K562 (cell line): ENCODE measurements at regions not wholly inside any gene's neighbourhood (a gene's known extent, or its start where the extent isn't known, plus 50 kb on each side); places are given as distances from the start of the nearest gene placed in this dataset.

ENCODE experiments used
- ATAC-seq: fragments of 200-7000 bp; cut with Tn5 transposase; 3 replicates; pipeline ENCODE4 v1.9.1; 2020; ENCODE audit warnings: moderate library complexity
- BruUV-seq: library from RNA; stranded (reverse); fragments of 400-500 nt; replicated peaks from 2 replicates; lab custom pipeline; 2021; lab: Mats Ljungman, UMichigan
- CTCF ChIA-PET: fragments of 300-600 bp; formaldehyde crosslinking; extraction: SDS; loops from one replicate; lab custom pipeline; 2021; ENCODE audit warnings: low intra/inter-chr PET ratio; lab: Yijun Ruan, JAX
- POLR2A ChIA-PET: fragments of 300-600, 350-650 bp; sonication (Branson Sonifier 250); formaldehyde crosslinking; extraction: SDS; loops from one replicate; lab custom pipeline; 2021; ENCODE audit warnings: antibody characterized with exemption, inconsistent platforms; lab: Yijun Ruan, JAX
- DNase-seq, 4 experiments: peaks; one replicate each; pipeline versions ENCODE4 v3.0.0 to v3.0.0-alpha.2; 2011 to 2018; ENCODE audit warnings: low spot score in 3 of 4, mixed read lengths in 3 of 4; ENCODE audit errors: extremely low read depth in 1 of 4
- FAIRE-seq: peaks from 2 replicates; lab custom pipeline; 2011; peaks lifted over from hg19 to GRCh38; lab: Jason Lieb, UNC
- H2AFZ ChIP-seq: 2 replicates; pipeline ENCODE4 v1.6.0; 2011; ENCODE audit warnings: low read depth, low read length, control low read depth, inconsistent platforms
- H3K27ac ChIP-seq: fragments of 200-600 bp; 3 replicates; pipeline ENCODE4 v1.8.0; 2011; ENCODE audit warnings: low read depth, mild to moderate bottlenecking, control low read depth, inconsistent platforms, low read length, moderate library complexity, mixed read lengths; ENCODE audit errors: extremely low read depth
- H3K27me3 ChIP-seq, 2 experiments: fragments of 300-600 bp in 1 of 2; 2 replicates in 1 of 2; 3 replicates in 1 of 2; pipeline versions ENCODE4 v1.6.0 to v1.8.0; 2011; ENCODE audit warnings: inconsistent platforms in 2 of 2, low read length in 2 of 2, mild to moderate bottlenecking in 1 of 2, mixed read lengths in 1 of 2, moderate library complexity in 1 of 2; ENCODE audit not compliant: control insufficient read depth in 2 of 2, insufficient read depth in 2 of 2
- H3K36me3 ChIP-seq: fragments of 300-600 bp; 3 replicates; pipeline ENCODE4 v1.8.0; 2011; ENCODE audit warnings: mild to moderate bottlenecking, low read length, inconsistent platforms; ENCODE audit not compliant: control insufficient read depth, insufficient read depth
- H3K4me1 ChIP-seq, 2 experiments: fragments of 200-600 bp in 1 of 2; replicated peaks in 1 of 2; 2 replicates in 1 of 2; 3 replicates in 1 of 2; pipeline versions ENCODE4 v1.5.1 to v1.8.0; 2011; ENCODE audit warnings: inconsistent platforms in 2 of 2, low read length in 2 of 2, mild to moderate bottlenecking in 1 of 2, mixed read lengths in 1 of 2, moderate library complexity in 1 of 2; ENCODE audit not compliant: control insufficient read depth in 2 of 2, insufficient read depth in 2 of 2
- H3K4me2 ChIP-seq: 2 replicates; pipeline ENCODE4 v1.6.1; 2011; ENCODE audit warnings: low read length, control low read depth, inconsistent platforms, mixed read lengths; ENCODE audit not compliant: insufficient read depth
- H3K4me3 ChIP-seq: fragments of 200-600 bp; sonication (generic), shearing (Covaris generic); 2 replicates; pipeline ENCODE4 v1.5.1; 2016; ENCODE audit warnings: control low read depth, inconsistent platforms
- H3K79me2 ChIP-seq: fragments of 200-600 bp; 3 replicates; pipeline ENCODE4 v1.8.0; 2011; ENCODE audit warnings: low read length, inconsistent platforms; ENCODE audit not compliant: control insufficient read depth, insufficient read depth
- H3K9ac ChIP-seq, 2 experiments: 2 replicates each; pipeline versions ENCODE4 v1.6.0 to v1.6.1; 2011; ENCODE audit warnings: low read depth in 2 of 2, low read length in 2 of 2, control low read depth in 1 of 2, inconsistent platforms in 1 of 2, mild to moderate bottlenecking in 1 of 2, mixed read lengths in 1 of 2; ENCODE audit not compliant: insufficient read depth in 1 of 2
- H3K9me1 ChIP-seq: one replicate; pipeline ENCODE4 v1.6.0; 2011; ENCODE audit warnings: inconsistent platforms, mild to moderate bottlenecking, low read length, moderate library complexity; ENCODE audit not compliant: control insufficient read depth, insufficient read depth
- H3K9me3 ChIP-seq: replicated peaks from 2 replicates; pipeline ENCODE4 v1.5.1; 2011; ENCODE audit warnings: low read depth, low read length, inconsistent platforms; ENCODE audit not compliant: control insufficient read depth, insufficient read depth
- H4K20me1 ChIP-seq: replicated peaks from 2 replicates; pipeline ENCODE4 v1.6.1; 2011; ENCODE audit warnings: low read length, inconsistent platforms, mixed read lengths; ENCODE audit not compliant: control insufficient read depth, insufficient read depth
- CHD2 ChIP-seq: IDR thresholded peaks from 2 replicates; pipeline ENCODE4 v1.6.1; 2011; ENCODE audit warnings: low read depth, low read length
- MAX ChIP-seq: sonication (generic); formaldehyde crosslinking; IDR thresholded peaks from 2 replicates; pipeline ENCODE4 v1.9.0; 2022; ENCODE audit warnings: mild to moderate bottlenecking, missing genetic modification reagents
- NBN ChIP-seq: fragments of 450-650 bp; IDR thresholded peaks from 2 replicates; pipeline ENCODE4 v1.6.1; 2016; ENCODE audit warnings: low read depth, mild to moderate bottlenecking
- PCBP1 ChIP-seq: fragments of 200-400 bp; formaldehyde crosslinking; IDR thresholded peaks from 2 replicates; pipeline ENCODE4 v1.6.1; 2018; ENCODE audit warnings: mild to moderate bottlenecking, low read depth, low read length; ENCODE audit not compliant: poor library complexity, severe bottlenecking
- ZNF707 ChIP-seq: fragments of 250-450 bp; sonication (Bioruptor Pico); conservative IDR thresholded peaks from 2 replicates; pipeline ENCODE4 v1.8.0; 2022; ENCODE audit warnings: inconsistent platforms, mild to moderate bottlenecking, moderate library complexity
- WGBS: fragments of 100-300 bp; shearing (Covaris generic); methylation state at CpG from one replicate; pipeline ENCODE4 v1.1.6; 2016; ENCODE audit warnings: low coverage, mixed read lengths; ENCODE audit not compliant: insufficient coverage; ENCODE audit errors: missing lambda C conversion rate; 5-methylcytosine and 5-hydroxymethylcytosine counted together
- in situ Hi-C: fragments of 300-500 bp; cut with MboI; formaldehyde crosslinking; loops from 4 replicates; pipeline ENCODE4 v1.15.0; 2018; ENCODE audit warnings: inconsistent platforms, mixed read lengths
- intact Hi-C: fragments of 100-400 bp; cut with micrococcal nuclease; formaldehyde crosslinking; loops from 2 replicates; pipeline ENCODE4 v1.14.2; 2022
- TF ChIP-seq, protein P1 (sequence below): sonication (generic); formaldehyde crosslinking; IDR thresholded peaks from 2 replicates; pipeline ENCODE4 v1.5.0; 2020; ENCODE audit warnings: missing genetic modification reagents
- TF ChIP-seq, protein P2 (sequence below), 3 experiments: IDR thresholded peaks in 2 of 3; conservative IDR thresholded peaks in 1 of 3; 2 replicates each; pipeline ENCODE4 v1.5.1; 2011 to 2012; ENCODE audit warnings: low read length in 3 of 3, mild to moderate bottlenecking in 3 of 3, control low read depth in 2 of 3, improper control_type of control experiment in 1 of 3, inconsistent platforms in 1 of 3, low read depth in 1 of 3, mixed read lengths in 1 of 3, moderate library complexity in 1 of 3; ENCODE audit not compliant: insufficient read depth in 2 of 3

DNA sequence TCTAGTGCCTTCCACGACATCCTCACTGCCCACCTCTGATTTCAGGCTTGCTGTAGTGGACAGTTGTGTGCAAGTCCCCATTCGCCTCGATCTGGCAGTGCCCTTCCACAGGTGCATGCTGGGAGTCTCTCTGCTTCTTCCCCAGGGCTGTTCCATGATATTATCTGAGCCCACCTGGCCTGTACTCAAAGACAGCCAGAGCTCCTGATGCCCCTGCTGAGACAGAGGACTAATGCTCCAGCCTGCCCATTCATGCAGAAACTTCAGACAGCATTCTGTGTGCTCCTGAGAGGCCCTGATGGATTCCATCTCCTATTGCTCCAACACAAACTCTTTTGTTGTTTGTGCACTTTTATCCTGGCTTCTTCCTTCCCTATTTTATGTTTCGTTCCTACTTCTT, 164.8 kb upstream of the PRSS58 start (continued):
- TF ChIP-seq NBN (no peak), ZNF707 (CRISPR knock-in tag) (no peak), PCBP1 (no peak)

GRCh38 chr7:142420554-142421362, 162.9 kb upstream of the PRSS58 start:
- no peak overlapping the region for H3K4me3 ChIP-seq
- H3K36me3 ChIP-seq = no peaks in the 10 kb centered on the region
- 0% methylated on average over 5 of the region's 5 CpGs for WGBS
- no TSS peak for BruUV-seq
- no peak overlapping the region for H3K27ac ChIP-seq
- no peaks in the 10 kb centered on the region for H3K79me2 ChIP-seq
- ATAC-seq (peak; percentile 83), DNase-seq (peak in 2 of 4 experiments; percentile 20 to 27), FAIRE-seq (peak; percentile 78)
- no peaks in the 10 kb centered on the region for H3K9me1 ChIP-seq
- H3K27me3 ChIP-seq = peaks cover 0 to 8% of the 10 kb centered on the region in 2 experiments; a peak in 2 of 5 replicates
- ChIA-PET POLR2A (no interaction called here), CTCF (no interaction called here)
- no peaks in the 10 kb centered on the region for H3K9me3 ChIP-seq
- no peak overlapping the region for H3K9ac ChIP-seq
- H3K4me1 ChIP-seq = no peaks in the 10 kb centered on the region
- no peaks in the 10 kb centered on the region for H4K20me1 ChIP-seq
- intact Hi-C loops (no loop called here), in situ Hi-C loops (no loop called here)
- no peak overlapping the region for H3K4me2 ChIP-seq
- no peak overlapping the region for H2AFZ ChIP-seq
- TF ChIP-seq, protein P1, sequence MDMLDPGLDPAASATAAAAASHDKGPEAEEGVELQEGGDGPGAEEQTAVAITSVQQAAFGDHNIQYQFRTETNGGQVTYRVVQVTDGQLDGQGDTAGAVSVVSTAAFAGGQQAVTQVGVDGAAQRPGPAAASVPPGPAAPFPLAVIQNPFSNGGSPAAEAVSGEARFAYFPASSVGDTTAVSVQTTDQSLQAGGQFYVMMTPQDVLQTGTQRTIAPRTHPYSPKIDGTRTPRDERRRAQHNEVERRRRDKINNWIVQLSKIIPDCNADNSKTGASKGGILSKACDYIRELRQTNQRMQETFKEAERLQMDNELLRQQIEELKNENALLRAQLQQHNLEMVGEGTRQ (CRISPR knock-in tag) = peak; percentile 36; the same call in 1 of the 2 replicates
- TF ChIP-seq, protein P2, sequence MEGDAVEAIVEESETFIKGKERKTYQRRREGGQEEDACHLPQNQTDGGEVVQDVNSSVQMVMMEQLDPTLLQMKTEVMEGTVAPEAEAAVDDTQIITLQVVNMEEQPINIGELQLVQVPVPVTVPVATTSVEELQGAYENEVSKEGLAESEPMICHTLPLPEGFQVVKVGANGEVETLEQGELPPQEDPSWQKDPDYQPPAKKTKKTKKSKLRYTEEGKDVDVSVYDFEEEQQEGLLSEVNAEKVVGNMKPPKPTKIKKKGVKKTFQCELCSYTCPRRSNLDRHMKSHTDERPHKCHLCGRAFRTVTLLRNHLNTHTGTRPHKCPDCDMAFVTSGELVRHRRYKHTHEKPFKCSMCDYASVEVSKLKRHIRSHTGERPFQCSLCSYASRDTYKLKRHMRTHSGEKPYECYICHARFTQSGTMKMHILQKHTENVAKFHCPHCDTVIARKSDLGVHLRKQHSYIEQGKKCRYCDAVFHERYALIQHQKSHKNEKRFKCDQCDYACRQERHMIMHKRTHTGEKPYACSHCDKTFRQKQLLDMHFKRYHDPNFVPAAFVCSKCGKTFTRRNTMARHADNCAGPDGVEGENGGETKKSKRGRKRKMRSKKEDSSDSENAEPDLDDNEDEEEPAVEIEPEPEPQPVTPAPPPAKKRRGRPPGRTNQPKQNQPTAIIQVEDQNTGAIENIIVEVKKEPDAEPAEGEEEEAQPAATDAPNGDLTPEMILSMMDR (IDR thresholded peaks at IDR 0.05 in 2 of 3, conservative IDR thresholded peaks at IDR 0.05 in 1 of 3; ENCODE audit: insufficient read depth in 2 of 3, low read depth in 1 of 3, low read length in 3 of 3) = peak; percentile 38 to 56 (median 45)
- TF ChIP-seq MAX (CRISPR knock-in tag) (peak; percentile 42; the same call in 1 of the 2 replicates), CHD2 (no peak)
